DND-41 (cell line): ENCODE measurements at regions not wholly inside any gene's neighbourhood (a gene's known extent, or its start where the extent isn't known, plus 50 kb on each side); places are given as distances from the start of the nearest gene placed in this dataset.
"Not testable (repeated sequence)": the region's sequence is repeated elsewhere in the genome, so short reads cannot be mapped to it uniquely, and the experiment has no call there.

Source experiments
- ATAC-seq: fragments of 200-7000 bp; cut with Tn5 transposase; 3 replicates; pipeline ENCODE4 v1.9.1; 2021; ENCODE audit warnings: low read depth; ENCODE audit not compliant: insufficient read depth
- DNase-seq: peaks from one replicate; pipeline ENCODE4 v3.0.0-alpha.2; 2020
- H2AFZ ChIP-seq: 2 replicates; pipeline ENCODE4 v1.6.0; 2012; ENCODE audit warnings: low read depth, low read length
- H3K27ac ChIP-seq: 2 replicates; pipeline ENCODE4 v1.5.1; 2012; ENCODE audit warnings: low read length, inconsistent platforms
- H3K27me3 ChIP-seq: fragments of 200-600 bp; sonication (generic); 2 replicates; pipeline ENCODE4 v1.6.0; 2012; ENCODE audit warnings: low read length, mild to moderate bottlenecking, inconsistent platforms; ENCODE audit not compliant: insufficient read depth, poor library complexity
- H3K36me3 ChIP-seq: 2 replicates; pipeline ENCODE4 v1.5.1; 2012; ENCODE audit warnings: low read length, inconsistent platforms; ENCODE audit not compliant: insufficient read depth
- H3K4me1 ChIP-seq: 2 replicates; pipeline ENCODE4 v1.5.1; 2012; ENCODE audit warnings: mild to moderate bottlenecking, low read length; ENCODE audit not compliant: insufficient read depth
- H3K4me2 ChIP-seq: 2 replicates; pipeline ENCODE4 v1.6.0; 2012; ENCODE audit warnings: mild to moderate bottlenecking, moderate library complexity, low read length, inconsistent platforms; ENCODE audit not compliant: insufficient read depth
- H3K4me3 ChIP-seq, 2 experiments: fragments of 200-600 bp in 1 of 2; shearing (Covaris generic) in 1 of 2; 2 replicates each; pipeline ENCODE4 v1.5.1; 2012 to 2016; ENCODE audit warnings: inconsistent platforms in 2 of 2, low read length in 2 of 2, mild to moderate bottlenecking in 2 of 2, low read depth in 1 of 2, moderate library complexity in 1 of 2
- H3K79me2 ChIP-seq: 2 replicates; pipeline ENCODE4 v1.6.0; 2012; ENCODE audit warnings: low read length, inconsistent platforms; ENCODE audit not compliant: insufficient read depth
- H3K9ac ChIP-seq: 2 replicates; pipeline ENCODE4 v1.6.0; 2012; ENCODE audit warnings: low read depth, mild to moderate bottlenecking, inconsistent platforms, low read length, moderate library complexity
- H3K9me3 ChIP-seq: 2 replicates; pipeline ENCODE4 v1.5.1; 2012; ENCODE audit warnings: low read length, moderate library complexity, mild to moderate bottlenecking, inconsistent platforms; ENCODE audit not compliant: insufficient read depth, severe bottlenecking
- H4K20me1 ChIP-seq: 2 replicates; pipeline ENCODE4 v1.6.0; 2012; ENCODE audit warnings: low read length; ENCODE audit not compliant: insufficient read depth
- EZH2 ChIP-seq: IDR thresholded peaks from 3 replicates; pipeline ENCODE4 v1.6.1; 2012; ENCODE audit warnings: borderline replicate concordance, low read depth, mild to moderate bottlenecking, moderate library complexity, low read length, inconsistent platforms; ENCODE audit not compliant: severe bottlenecking
- TF ChIP-seq, protein P1 (sequence below): IDR thresholded peaks from 2 replicates; pipeline ENCODE4 v1.5.1; 2012; ENCODE audit warnings: borderline replicate concordance, low read length, moderate library complexity, mild to moderate bottlenecking; ENCODE audit not compliant: poor library complexity, severe bottlenecking; ENCODE audit errors: extremely low read depth

GRCh38 chr1:166693158-166693557, 146.1 kb upstream of the POGK start:
- no peak overlapping the region for H3K4me3 ChIP-seq
- H4K20me1 ChIP-seq, result no peaks in the 10 kb centered on the region
- no peak overlapping the region for H2AFZ ChIP-seq
- H3K4me1 ChIP-seq, result no peaks in the 10 kb centered on the region
- H3K79me2 ChIP-seq, result no peaks in the 10 kb centered on the region
- no peak overlapping the region for H3K4me2 ChIP-seq
- H3K9ac ChIP-seq, result no peak overlapping the region
- no peaks in the 10 kb centered on the region for H3K9me3 ChIP-seq
- peaks cover 2% of the 10 kb centered on the region for H3K27me3 ChIP-seq
- no peak for TF ChIP-seq EZH2
- TF ChIP-seq, protein P1, sequence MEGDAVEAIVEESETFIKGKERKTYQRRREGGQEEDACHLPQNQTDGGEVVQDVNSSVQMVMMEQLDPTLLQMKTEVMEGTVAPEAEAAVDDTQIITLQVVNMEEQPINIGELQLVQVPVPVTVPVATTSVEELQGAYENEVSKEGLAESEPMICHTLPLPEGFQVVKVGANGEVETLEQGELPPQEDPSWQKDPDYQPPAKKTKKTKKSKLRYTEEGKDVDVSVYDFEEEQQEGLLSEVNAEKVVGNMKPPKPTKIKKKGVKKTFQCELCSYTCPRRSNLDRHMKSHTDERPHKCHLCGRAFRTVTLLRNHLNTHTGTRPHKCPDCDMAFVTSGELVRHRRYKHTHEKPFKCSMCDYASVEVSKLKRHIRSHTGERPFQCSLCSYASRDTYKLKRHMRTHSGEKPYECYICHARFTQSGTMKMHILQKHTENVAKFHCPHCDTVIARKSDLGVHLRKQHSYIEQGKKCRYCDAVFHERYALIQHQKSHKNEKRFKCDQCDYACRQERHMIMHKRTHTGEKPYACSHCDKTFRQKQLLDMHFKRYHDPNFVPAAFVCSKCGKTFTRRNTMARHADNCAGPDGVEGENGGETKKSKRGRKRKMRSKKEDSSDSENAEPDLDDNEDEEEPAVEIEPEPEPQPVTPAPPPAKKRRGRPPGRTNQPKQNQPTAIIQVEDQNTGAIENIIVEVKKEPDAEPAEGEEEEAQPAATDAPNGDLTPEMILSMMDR, result no peak
- H3K27ac ChIP-seq, result no peak overlapping the region
- DNase-seq, result no peak
- no peak for ATAC-seq
- no peaks in the 10 kb centered on the region for H3K36me3 ChIP-seq

GRCh38 chr1:166693673-166694297, 145.5 kb upstream of the POGK start:
- Histone ChIP-seq H3K79me2 (no peaks in the 10 kb centered on the region), H3K9ac (no peak overlapping the region), H3K36me3 (no peaks in the 10 kb centered on the region), H3K4me3 (no peak overlapping the region), H3K27me3 (peaks cover 2% of the 10 kb centered on the region), H3K4me2 (no peak overlapping the region), H3K4me1 (no peaks in the 10 kb centered on the region), H2AFZ (no peak overlapping the region), H3K27ac (no peak overlapping the region), H4K20me1 (no peaks in the 10 kb centered on the region), H3K9me3 (no peaks in the 10 kb centered on the region)
- TF ChIP-seq, protein P1, result no peak
- no peak for TF ChIP-seq EZH2
- no peak for ATAC-seq
- DNase-seq, result no peak

GRCh38 chr1:166695115-166695514, 144.2 kb upstream of the POGK start:
- TF ChIP-seq, protein P1, result no peak
- TF ChIP-seq EZH2, result no peak
- DNase-seq (no peak), ATAC-seq (no peak)
- H3K36me3 ChIP-seq, result no peaks in the 10 kb centered on the region
- H3K4me3 ChIP-seq, result no peak overlapping the region
- H2AFZ ChIP-seq, result no peak overlapping the region
- no peaks in the 10 kb centered on the region for H4K20me1 ChIP-seq
- H3K9ac ChIP-seq, result no peak overlapping the region
- H3K27ac ChIP-seq, result no peak overlapping the region
- no peaks in the 10 kb centered on the region for H3K9me3 ChIP-seq
- H3K4me1 ChIP-seq, result no peaks in the 10 kb centered on the region
- H3K27me3 ChIP-seq, result peaks cover 12% of the 10 kb centered on the region
- no peak overlapping the region for H3K4me2 ChIP-seq
- no peaks in the 10 kb centered on the region for H3K79me2 ChIP-seq

GRCh38 chr1:166695834-166696233, 143.4 kb upstream of the POGK start:
- not testable (repeated sequence) for DNase-seq

More at GRCh38 chr1:166695834-166696233, 143.4 kb upstream of the POGK start:
- not testable (repeated sequence) for ATAC-seq, H3K4me1 ChIP-seq, H4K20me1 ChIP-seq, H2AFZ ChIP-seq, H3K9ac ChIP-seq, H3K4me3 ChIP-seq, H3K79me2 ChIP-seq, H3K36me3 ChIP-seq, H3K9me3 ChIP-seq, H3K27ac ChIP-seq, H3K4me2 ChIP-seq
- peaks cover 12% of the 10 kb centered on the region for H3K27me3 ChIP-seq
